B cell (primary cell): ENCODE measurements at regions not wholly inside any gene's neighbourhood (a gene's known extent, or its start where the extent isn't known, plus 50 kb on each side); places are given as distances from the start of the nearest gene placed in this dataset.

ENCODE experiments used
- ATAC-seq: fragments of 200-7000 bp; cut with Tn5 transposase; one replicate; pipeline ENCODE4 v1.10.0; 2021; ENCODE audit warnings: low read depth, mild to moderate bottlenecking, moderate number of reproducible peaks, moderate library complexity
- CTCF ChIA-PET: fragments of 350-600 bp; sonication (Branson Sonifier 250); formaldehyde crosslinking; loops from one replicate; lab custom pipeline; 2021; ENCODE audit warnings: antibody characterized with exemption, inconsistent platforms; lab: Charles Lee
- POLR2A ChIA-PET: fragments of 350-600 bp; sonication (Branson Sonifier 250); formaldehyde crosslinking; loops from one replicate; lab custom pipeline; 2021; ENCODE audit warnings: antibody characterized with exemption; lab: Charles Lee
- DNase-seq: peaks from one replicate; pipeline ENCODE4 v3.0.0; 2013
- H2AFZ ChIP-seq: 2 replicates; pipeline ENCODE4 v1.6.1; 2012; ENCODE audit warnings: mild to moderate bottlenecking, low read depth, low read length; ENCODE audit not compliant: insufficient read depth, poor library complexity, severe bottlenecking
- H3K27ac ChIP-seq, 2 donors: 1 replicate in 1 of 2; 2 replicates in 1 of 2; pipeline ENCODE4 v1.5.1; 2012 to 2013; ENCODE audit warnings: low read length in 2 of 2, mild to moderate bottlenecking in 2 of 2, moderate library complexity in 1 of 2
- H3K27me3 ChIP-seq, 4 experiments: fragments of 200-600 bp in 1 of 4; sonication (generic) in 1 of 4; replicated peaks in 1 of 4; 1 replicate in 2 of 4; 2 replicates in 2 of 4; pipeline versions ENCODE4 v1.6.1 to v1.7.0; 2013 to 2016; ENCODE audit warnings: low read length in 3 of 4, mild to moderate bottlenecking in 2 of 4, mixed read lengths in 1 of 4, moderate library complexity in 1 of 4; ENCODE audit not compliant: insufficient read depth in 4 of 4, control insufficient read depth in 3 of 4; ENCODE audit errors: control extremely low read depth in 1 of 4
- H3K36me3 ChIP-seq, 2 experiments: replicated peaks in 1 of 2; 1 replicate in 1 of 2; 2 replicates in 1 of 2; pipeline versions ENCODE4 v1.6.1 to v1.7.1; 2013; ENCODE audit warnings: low read length in 1 of 2; ENCODE audit not compliant: insufficient read depth in 2 of 2, control insufficient read depth in 1 of 2; ENCODE audit errors: control extremely low read depth in 1 of 2, extremely low read depth in 1 of 2
- H3K4me1 ChIP-seq, 2 donors: fragments of 200-600 bp in 1 of 2; sonication (generic) in 1 of 2; 1 replicate in 1 of 2; 2 replicates in 1 of 2; pipeline versions ENCODE4 v1.5.1 to v1.6.1; 2013 to 2017; ENCODE audit warnings: low read length in 2 of 2; ENCODE audit not compliant: control insufficient read depth in 2 of 2, insufficient read depth in 2 of 2
- H3K4me2 ChIP-seq: replicated peaks from 2 replicates; pipeline ENCODE3; 2012; ENCODE audit warnings: mild to moderate bottlenecking, low read depth, low read length; ENCODE audit not compliant: poor library complexity, severe bottlenecking
- H3K4me3 ChIP-seq, 5 experiments: fragments of 200-600 bp in 1 of 5; sonication (generic) in 1 of 5; 1 replicate in 3 of 5; 2 replicates in 2 of 5; pipeline versions ENCODE4 v1.5.1 to v1.7.0; 2011 to 2016; ENCODE audit warnings: low read length in 4 of 5, mild to moderate bottlenecking in 4 of 5, low read depth in 2 of 5, control low read depth in 1 of 5, moderate library complexity in 1 of 5; ENCODE audit not compliant: insufficient read depth in 1 of 5; ENCODE audit errors: control extremely low read depth in 1 of 5, extremely low read depth in 1 of 5
- H3K79me2 ChIP-seq: fragments of 200-600 bp; sonication (generic); one replicate; pipeline ENCODE4 v1.6.0; 2016; ENCODE audit warnings: low read length; ENCODE audit not compliant: control insufficient read depth, insufficient read depth
- H3K9ac ChIP-seq: fragments of 200-600 bp; sonication (generic); 2 replicates; pipeline ENCODE4 v1.6.1; 2017; ENCODE audit warnings: mild to moderate bottlenecking, low read length, moderate library complexity
- H3K9me3 ChIP-seq, 3 donors: one replicate each; pipeline versions ENCODE4 v1.6.1 to v1.7.1; 2013; ENCODE audit warnings: low read length in 2 of 3; ENCODE audit not compliant: control insufficient read depth in 2 of 3, insufficient read depth in 1 of 3; ENCODE audit errors: control extremely low read depth in 1 of 3
- H4K20me1 ChIP-seq: 2 replicates; pipeline ENCODE4 v1.6.0; 2012; ENCODE audit warnings: mild to moderate bottlenecking, low read length; ENCODE audit not compliant: insufficient read depth, control insufficient read depth, poor library complexity, severe bottlenecking
- H3K27ac Mint-ChIP-seq: one replicate; pipeline ENCODE4 v1.8.0; 2021; ENCODE audit warnings: mixed read lengths
- H3K27me3 Mint-ChIP-seq: one replicate; pipeline ENCODE4 v1.8.0; 2021; ENCODE audit warnings: mixed read lengths
- H3K4me1 Mint-ChIP-seq: one replicate; pipeline ENCODE4 v1.8.0; 2021; ENCODE audit warnings: mixed read lengths
- H3K4me3 Mint-ChIP-seq: one replicate; pipeline ENCODE4 v1.8.0; 2021; ENCODE audit warnings: mixed read lengths
- H3K9me3 Mint-ChIP-seq: one replicate; pipeline ENCODE4 v1.8.0; 2022; ENCODE audit warnings: mixed read lengths; ENCODE audit not compliant: insufficient read depth
- CTCF ChIP-seq: fragments of 200-600 bp; IDR thresholded peaks from one replicate; pipeline ENCODE4 v1.8.0; 2022; ENCODE audit warnings: antibody characterized with exemption, mild to moderate bottlenecking
- EZH2 ChIP-seq: IDR thresholded peaks from 2 replicates; pipeline ENCODE4 v1.6.1; 2012; ENCODE audit warnings: borderline replicate concordance, low read depth, mild to moderate bottlenecking, moderate library complexity, low read length; ENCODE audit not compliant: insufficient read depth, poor library complexity, severe bottlenecking
- WGBS: methylation state at CpG from one replicate; pipeline ENCODE4 v1.1.5; 2013; ENCODE audit warnings: missing lambda C conversion rate; ENCODE audit not compliant: insufficient coverage; 5-methylcytosine and 5-hydroxymethylcytosine counted together
- intact Hi-C: fragments of 100-400 bp; cut with micrococcal nuclease; formaldehyde crosslinking; loops from one replicate; pipeline ENCODE4 v1.10.0; 2022

- H3K79me2 ChIP-seq, result no peaks in the 10 kb centered on the region
- H3K9me3 ChIP-seq, result peaks cover 0 to 5% (median 0%) of the 10 kb centered on the region in 3 donors
- no peak overlapping the region for H2AFZ ChIP-seq
- Mint-ChIP-seq H3K4me1 (no peaks in the 10 kb centered on the region), H3K27me3 (peaks cover 16% of the 10 kb centered on the region), H3K9me3 (no peaks in the 10 kb centered on the region), H3K27ac (no peak overlapping the region), H3K4me3 (no peak overlapping the region)
- ChIA-PET CTCF (no interaction called here), POLR2A (no interaction called here)
- H3K9ac ChIP-seq, result no peak overlapping the region
- TF ChIP-seq EZH2, result no peak
- TF ChIP-seq CTCF, result no peak
- no peaks in the 10 kb centered on the region for H3K36me3 ChIP-seq
- H3K27me3 ChIP-seq, result peaks cover 0 to 7% (median 0%) of the 10 kb centered on the region in 4 experiments
- no peak for DNase-seq
- H3K4me1 ChIP-seq, result no peaks in the 10 kb centered on the region
- no peaks in the 10 kb centered on the region for H4K20me1 ChIP-seq
- intact Hi-C loops, result no loop called here
- no CpG with 5 or more reads among the region's 1 CpG for WGBS
- H3K4me3 ChIP-seq, result no peak overlapping the region
- ATAC-seq, result no peak
- no peak overlapping the region for H3K27ac ChIP-seq
- no peak overlapping the region for H3K4me2 ChIP-seq
Observed at GRCh38 chr7:28343462-28343861, 68.9 kb upstream of the CREB5 start.

GRCh38 chr7:28346256-28346655, 66.1 kb upstream of the CREB5 start:
- H3K4me2 ChIP-seq, result no peak overlapping the region
- Mint-ChIP-seq H3K27me3 (peaks cover 25% of the 10 kb centered on the region), H3K4me1 (no peaks in the 10 kb centered on the region), H3K4me3 (no peak overlapping the region), H3K27ac (no peak overlapping the region), H3K9me3 (no peaks in the 10 kb centered on the region)
- H2AFZ ChIP-seq, result no peak overlapping the region
- no peaks in the 10 kb centered on the region for H3K4me1 ChIP-seq
- no peak for TF ChIP-seq CTCF
- no peak for TF ChIP-seq EZH2
- no peaks in the 10 kb centered on the region for H3K36me3 ChIP-seq
- DNase-seq (no peak), ATAC-seq (no peak)
- no peaks in the 10 kb centered on the region for H3K79me2 ChIP-seq
- H3K27ac ChIP-seq, result no peak overlapping the region
- ChIA-PET POLR2A (no interaction called here), CTCF (no interaction called here)
- no peaks in the 10 kb centered on the region for H4K20me1 ChIP-seq
- peaks cover 0 to 1% (median 0%) of the 10 kb centered on the region in 4 experiments for H3K27me3 ChIP-seq
- no peak overlapping the region for H3K4me3 ChIP-seq
- WGBS, result no CpG with 5 or more reads among the region's 1 CpG
- intact Hi-C loops, result no loop called here
- no peak overlapping the region for H3K9ac ChIP-seq
- H3K9me3 ChIP-seq, result no peaks in the 10 kb centered on the region
